Activated CD4-positive, alpha-beta T cell treated with anti-CD3 and anti-CD28 coated beads, Interleukin-2, amount 50 U/mL, for 1 hour (primary cell): ENCODE measurements at regions not wholly inside any gene's neighbourhood (a gene's known extent, or its start where the extent isn't known, plus 50 kb on each side); places are given as distances from the start of the nearest gene placed in this dataset.

Experiments
- DNase-seq: peaks from one replicate; pipeline ENCODE4 v3.0.0-alpha.2; 2020

DNA sequence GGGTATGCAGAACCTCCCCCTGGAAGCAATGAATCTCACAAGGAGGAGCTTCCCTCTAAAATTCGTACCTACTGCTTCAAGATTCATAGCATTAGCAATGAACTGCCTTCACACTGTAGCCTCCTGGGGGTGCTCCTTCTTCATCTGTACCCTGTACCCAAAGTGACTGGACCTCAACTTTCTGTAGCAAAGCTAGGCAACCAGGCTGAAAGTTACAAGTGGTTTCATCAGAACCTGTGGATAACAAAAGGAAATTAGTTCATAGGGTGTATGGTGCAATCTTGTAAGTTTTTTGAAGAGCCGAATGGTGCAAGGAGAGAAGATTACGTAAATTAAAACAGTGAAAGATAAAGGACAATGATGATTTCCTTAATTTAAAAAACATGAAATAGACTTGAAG, 1541.7 kb upstream of the FLRT2 start:
- no peak for DNase-seq

- DNase-seq, result no peak
Observed at GRCh38 chr14:83991666-83992065, 1538.3 kb upstream of the FLRT2 start.

- no peak for DNase-seq
Observed at GRCh38 chr14:83992857-83993256, 1537.1 kb upstream of the FLRT2 start.

DNA sequence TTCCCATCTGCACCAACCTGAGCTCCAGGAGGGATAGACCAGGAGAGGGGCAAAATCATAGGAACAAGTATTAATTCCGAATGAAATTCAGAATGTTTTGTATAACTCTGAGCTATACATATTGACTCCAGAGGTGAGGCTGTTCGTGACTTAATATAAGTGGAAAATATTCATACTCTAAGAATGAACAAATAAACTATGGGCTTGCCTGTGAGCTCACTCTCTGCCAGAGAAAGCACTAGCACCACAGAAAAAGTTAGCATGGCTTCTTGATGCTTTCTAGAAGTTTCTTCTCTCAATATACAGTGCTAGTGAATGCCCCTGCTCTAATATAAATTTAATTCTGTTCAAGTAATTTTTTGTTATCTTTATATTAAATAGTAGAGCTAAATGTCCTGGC, 1536.4 kb upstream of the FLRT2 start:
- no peak for DNase-seq

DNA sequence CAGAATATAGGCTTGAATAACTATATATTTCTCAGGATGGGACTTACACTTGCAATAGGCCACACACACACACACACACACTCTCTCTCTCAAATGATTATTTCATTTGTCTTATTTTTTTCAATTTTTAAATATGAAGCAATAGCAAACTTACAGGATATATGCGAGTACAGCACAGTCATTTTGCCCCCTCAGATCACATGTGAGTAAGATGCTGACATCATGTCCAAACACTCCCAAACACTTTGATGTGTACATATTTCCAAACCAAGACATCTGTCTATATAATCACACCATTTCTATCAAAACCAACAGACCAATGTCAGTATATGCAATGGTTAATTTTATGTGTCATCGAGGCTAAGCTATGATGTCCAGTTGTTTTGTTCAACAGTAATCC, 1535.9 kb upstream of the FLRT2 start:
- DNase-seq, result no peak

GRCh38 chr14:84001023-84001422, 1528.9 kb upstream of the FLRT2 start:
- DNase-seq, result no peak

GRCh38 chr14:84003346-84003745, 1526.6 kb upstream of the FLRT2 start:
- DNase-seq, result no peak

DNA sequence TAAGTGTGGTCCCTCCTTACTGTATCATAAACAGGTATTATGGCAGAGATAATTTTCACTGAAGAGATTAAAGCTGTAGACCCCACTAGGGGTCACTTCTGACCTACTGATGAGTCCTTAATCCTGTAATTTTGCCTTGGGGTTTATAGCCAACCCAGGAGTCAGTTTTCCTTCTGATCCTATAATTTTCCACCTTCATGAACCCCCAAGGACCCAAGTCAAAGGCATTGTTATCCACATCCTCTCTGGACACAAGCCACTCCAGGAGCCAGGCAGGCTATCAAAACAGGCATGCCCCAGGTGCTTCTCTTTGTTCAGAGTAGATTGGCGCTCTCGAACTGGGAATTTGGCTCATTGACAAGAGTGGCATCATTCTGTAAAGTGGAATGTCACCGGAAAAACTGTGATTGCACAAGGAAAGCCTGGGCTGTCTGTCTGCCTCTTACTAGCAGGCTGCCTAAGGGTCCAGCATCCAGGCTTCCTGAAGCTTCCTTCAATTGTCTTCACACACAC, 1523.2 kb upstream of the FLRT2 start:
- DNase-seq, result no peak

DNA sequence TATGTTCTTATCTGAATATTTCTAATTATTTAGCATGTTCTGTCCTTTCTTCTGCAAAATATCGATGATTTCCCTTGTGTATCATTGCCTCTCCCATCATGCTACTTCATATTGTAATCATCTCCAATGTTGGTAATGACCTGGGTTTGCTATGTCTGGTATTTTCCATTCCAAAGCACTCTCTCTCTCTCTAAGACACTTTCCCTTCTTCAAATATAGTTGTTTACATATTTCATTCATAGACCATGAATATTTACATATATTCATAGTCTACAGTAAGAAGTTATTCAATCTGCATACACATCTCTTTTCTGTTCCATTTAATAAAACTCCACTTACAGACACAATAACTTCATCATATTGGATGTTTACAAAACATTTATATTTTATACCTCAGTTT, 1516.5 kb upstream of the FLRT2 start:
- DNase-seq, result no peak

DNA sequence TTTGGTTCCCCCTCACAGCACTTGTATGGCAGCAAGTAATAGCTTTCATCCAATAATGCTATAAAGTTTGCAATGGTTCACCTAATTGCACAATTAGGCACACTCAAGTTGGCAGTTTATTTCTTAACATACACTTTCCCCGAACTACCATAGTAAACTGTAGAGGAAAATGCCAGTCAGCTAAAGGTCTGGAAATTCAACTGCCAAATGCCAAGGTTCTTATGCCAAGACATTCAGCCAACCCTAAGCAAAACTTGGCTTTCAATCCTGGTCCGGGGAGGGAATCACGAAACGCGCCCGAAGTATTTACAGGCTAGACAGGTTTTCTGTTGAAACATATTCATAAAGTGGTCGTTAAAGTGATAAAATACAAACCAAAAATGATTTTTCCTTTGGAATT, 1512.4 kb upstream of the FLRT2 start:
- DNase-seq, result no peak

- no peak for DNase-seq
Observed at GRCh38 chr14:84021433-84021832, 1508.5 kb upstream of the FLRT2 start.

- DNase-seq, result no peak
Observed at GRCh38 chr14:84024231-84024820, 1505.6 kb upstream of the FLRT2 start.

- no peak for DNase-seq
Observed at GRCh38 chr14:84025106-84026012, 1504.6 kb upstream of the FLRT2 start.

- no peak for DNase-seq
Observed at GRCh38 chr14:84027351-84027750, 1502.6 kb upstream of the FLRT2 start.

DNA sequence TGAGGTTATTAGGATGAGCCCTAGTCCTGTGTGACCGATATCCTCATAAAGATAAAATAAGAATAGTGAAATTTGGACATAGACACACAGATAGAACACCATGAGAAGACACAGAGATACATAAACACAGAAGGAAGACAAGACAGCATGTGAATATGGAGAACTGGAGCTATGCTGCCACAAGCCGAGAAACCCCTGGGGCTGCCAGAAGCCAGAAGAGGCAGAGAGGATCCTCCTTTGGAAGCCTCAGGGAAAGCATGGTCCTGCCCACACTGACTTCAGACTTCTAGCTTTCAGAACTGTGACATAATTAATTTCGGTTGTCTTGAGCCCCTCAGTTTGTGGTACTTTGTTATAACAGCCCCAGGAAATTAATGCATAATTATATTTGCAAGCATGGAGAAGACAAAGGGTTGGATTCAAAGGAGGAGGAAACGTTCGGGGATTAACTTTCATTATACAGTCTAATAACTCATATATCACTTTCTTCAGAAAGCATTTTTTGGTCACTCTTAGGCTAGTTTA, 1501.8 kb upstream of the FLRT2 start:
- DNase-seq, result no peak

- DNase-seq, result no peak
Observed at GRCh38 chr14:84029246-84029645, 1500.7 kb upstream of the FLRT2 start.

- DNase-seq, result no peak
Observed at GRCh38 chr14:84029720-84030119, 1500.2 kb upstream of the FLRT2 start.

- DNase-seq, result no peak
Observed at GRCh38 chr14:84036840-84037239, 1493.1 kb upstream of the FLRT2 start.

DNA sequence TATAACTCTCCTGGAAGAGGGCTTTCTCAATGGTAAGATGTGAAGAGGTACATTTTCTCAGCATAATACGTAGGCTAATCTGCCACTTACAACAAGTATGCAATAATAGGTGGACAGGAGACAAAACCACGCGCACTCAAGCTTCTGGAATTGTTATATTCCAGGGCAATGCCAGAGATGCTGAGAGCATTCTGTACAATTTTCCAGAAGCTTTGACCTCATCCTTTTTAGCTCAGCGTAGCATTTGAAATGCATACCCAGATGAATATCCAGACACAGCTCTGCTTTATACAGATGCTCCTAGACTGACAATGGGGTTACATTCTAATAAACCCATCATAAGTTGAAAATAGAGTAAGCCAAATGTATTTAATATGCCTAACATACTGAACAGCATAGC, 1492.4 kb upstream of the FLRT2 start:
- no peak for DNase-seq

DNA sequence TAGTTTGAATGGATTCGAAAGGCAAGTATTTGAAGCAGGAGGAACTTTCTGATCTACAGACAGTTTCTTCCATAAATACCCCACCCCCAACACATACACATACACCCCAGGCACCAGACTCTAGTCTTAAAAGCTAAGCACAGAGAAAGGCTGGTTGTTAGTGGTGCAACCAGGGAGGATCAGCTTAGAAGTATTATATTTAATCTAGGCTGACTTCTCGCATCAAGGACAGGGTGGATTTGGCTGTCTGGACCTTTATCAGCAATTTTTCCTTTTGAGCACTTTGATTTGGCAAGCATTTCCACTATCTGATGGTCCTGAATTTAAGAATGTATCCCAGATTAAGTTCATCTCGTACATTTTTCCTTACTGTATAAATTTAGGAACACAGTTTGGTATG, 1489.8 kb upstream of the FLRT2 start:
- DNase-seq, result no peak

GRCh38 chr14:84041421-84041820, 1488.5 kb upstream of the FLRT2 start:
- no peak for DNase-seq

- no peak for DNase-seq
Observed at GRCh38 chr14:84042992-84043391, 1487.0 kb upstream of the FLRT2 start.

DNA sequence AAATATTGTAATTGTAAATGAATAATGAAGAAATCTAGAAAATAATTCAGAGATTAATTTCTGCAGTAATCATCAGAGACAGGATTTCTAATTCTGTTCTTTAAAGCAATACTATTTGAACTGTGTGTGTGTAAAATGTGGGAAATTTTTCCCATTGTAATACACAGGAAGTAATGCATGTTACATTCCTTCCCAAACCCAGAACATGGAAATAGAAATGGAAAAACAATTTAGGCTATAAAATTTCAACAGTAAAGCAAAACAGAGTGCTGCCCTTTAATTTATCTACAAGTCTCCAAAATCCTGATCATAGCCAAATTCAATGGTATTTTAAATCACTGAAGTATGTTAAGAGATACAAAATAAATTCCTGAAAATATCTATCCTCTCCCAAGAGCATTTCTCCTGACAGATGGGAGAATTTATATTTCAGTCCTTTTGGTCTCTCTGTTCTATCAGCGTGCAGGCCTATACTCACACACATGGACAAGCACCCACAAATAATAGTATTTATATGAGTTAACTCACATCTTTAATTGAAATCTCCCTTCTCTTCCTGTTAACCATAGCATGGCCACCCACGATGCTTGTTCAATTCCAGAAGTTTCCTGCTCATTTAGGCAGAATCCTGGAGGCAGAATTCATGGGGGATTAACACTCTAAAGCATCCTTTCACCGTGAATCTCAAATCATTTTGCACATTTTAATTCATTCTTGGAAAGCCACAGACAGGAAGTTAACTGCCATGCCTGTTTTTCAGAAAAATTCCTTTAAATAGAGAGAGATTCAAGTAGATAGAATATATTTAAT, 1465.4 kb upstream of the FLRT2 start:
- DNase-seq, result no peak
